ENCODE measurements at regions not wholly inside any gene's neighbourhood (a gene's known extent, or its start where the extent isn't known, plus 50 kb on each side); places are given as distances from the start of the nearest gene placed in this dataset.

- H3K4me3 Mint-ChIP-seq, result no peak overlapping the region
- H3K36me3 Mint-ChIP-seq (ENCODE audit: low read depth), result no peaks in the 10 kb centered on the region
- H3K9me3 ChIP-seq (ENCODE audit: control insufficient read depth, low read length, poor library complexity, severe bottlenecking), result no peaks in the 10 kb centered on the region
- ATAC-seq, result no peak
- no peaks in the 10 kb centered on the region for H3K4me1 Mint-ChIP-seq
- no peaks in the 10 kb centered on the region for H3K27me3 Mint-ChIP-seq
- H3K27ac Mint-ChIP-seq, result no peak overlapping the region
- no peak for DNase-seq
Observed at GRCh38 chr3:117539729-117540128, 830.1 kb downstream of the TUSC7 start.

DNA sequence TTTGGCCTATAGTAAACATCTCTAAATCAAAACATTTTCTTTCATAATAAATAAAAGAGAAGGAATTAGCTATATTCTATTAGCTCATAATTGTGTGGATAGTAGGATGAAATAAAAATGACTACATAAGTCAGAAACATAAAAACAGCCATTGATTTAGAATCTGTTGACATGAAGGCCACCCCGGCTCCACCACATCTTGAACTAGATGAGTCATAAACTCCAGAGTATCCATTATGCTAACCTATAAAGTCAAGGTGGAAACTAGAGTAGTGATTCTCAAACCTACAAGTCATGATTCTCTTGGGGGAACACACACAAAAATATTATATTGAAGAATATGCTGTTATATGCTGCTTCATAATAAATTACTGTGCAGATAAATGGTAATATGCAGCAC is 831.0 kb downstream of the TUSC7 start:
- Mint-ChIP-seq H3K4me1 (no peaks in the 10 kb centered on the region), H3K36me3 (ENCODE audit: low read depth) (no peaks in the 10 kb centered on the region), H3K4me3 (no peak overlapping the region), H3K27me3 (no peaks in the 10 kb centered on the region), H3K27ac (no peak overlapping the region)
- H3K9me3 ChIP-seq (ENCODE audit: control insufficient read depth, low read length, poor library complexity, severe bottlenecking), result no peaks in the 10 kb centered on the region
- no peak for ATAC-seq
- DNase-seq, result no peak

GRCh38 chr3:117541721-117542120 is 832.1 kb downstream of the TUSC7 start:
- Mint-ChIP-seq H3K27me3 (no peaks in the 10 kb centered on the region), H3K4me3 (no peak overlapping the region), H3K36me3 (ENCODE audit: low read depth) (no peaks in the 10 kb centered on the region)

GRCh38 chr3:117543521-117543920 is 833.9 kb downstream of the TUSC7 start:
- no peak for DNase-seq
- no peak for ATAC-seq
- H3K27ac Mint-ChIP-seq, result no peak overlapping the region

More at GRCh38 chr3:117541721-117542120, 832.1 kb downstream of the TUSC7 start:
- DNase-seq (no peak), ATAC-seq (no peak)
- no peaks in the 10 kb centered on the region for H3K9me3 ChIP-seq (ENCODE audit: control insufficient read depth, low read length, poor library complexity, severe bottlenecking)
- Mint-ChIP-seq H3K4me1 (no peaks in the 10 kb centered on the region), H3K27ac (no peak overlapping the region)

GRCh38 chr3:117545484-117545883 is 835.9 kb downstream of the TUSC7 start:
- no peak overlapping the region for H3K27ac Mint-ChIP-seq
- ATAC-seq (no peak), DNase-seq (no peak)
- no peaks in the 10 kb centered on the region for H3K4me1 Mint-ChIP-seq
- H3K9me3 ChIP-seq (ENCODE audit: control insufficient read depth, low read length, poor library complexity, severe bottlenecking), result no peaks in the 10 kb centered on the region
- H3K27me3 Mint-ChIP-seq, result no peaks in the 10 kb centered on the region
- no peaks in the 10 kb centered on the region for H3K36me3 Mint-ChIP-seq (ENCODE audit: low read depth)
- H3K4me3 Mint-ChIP-seq, result no peak overlapping the region

More at GRCh38 chr3:117543521-117543920, 833.9 kb downstream of the TUSC7 start:
- Mint-ChIP-seq H3K4me3 (no peak overlapping the region), H3K27me3 (no peaks in the 10 kb centered on the region), H3K4me1 (no peaks in the 10 kb centered on the region), H3K36me3 (ENCODE audit: low read depth) (no peaks in the 10 kb centered on the region)
- H3K9me3 ChIP-seq (ENCODE audit: control insufficient read depth, low read length, poor library complexity, severe bottlenecking), result no peaks in the 10 kb centered on the region

DNA sequence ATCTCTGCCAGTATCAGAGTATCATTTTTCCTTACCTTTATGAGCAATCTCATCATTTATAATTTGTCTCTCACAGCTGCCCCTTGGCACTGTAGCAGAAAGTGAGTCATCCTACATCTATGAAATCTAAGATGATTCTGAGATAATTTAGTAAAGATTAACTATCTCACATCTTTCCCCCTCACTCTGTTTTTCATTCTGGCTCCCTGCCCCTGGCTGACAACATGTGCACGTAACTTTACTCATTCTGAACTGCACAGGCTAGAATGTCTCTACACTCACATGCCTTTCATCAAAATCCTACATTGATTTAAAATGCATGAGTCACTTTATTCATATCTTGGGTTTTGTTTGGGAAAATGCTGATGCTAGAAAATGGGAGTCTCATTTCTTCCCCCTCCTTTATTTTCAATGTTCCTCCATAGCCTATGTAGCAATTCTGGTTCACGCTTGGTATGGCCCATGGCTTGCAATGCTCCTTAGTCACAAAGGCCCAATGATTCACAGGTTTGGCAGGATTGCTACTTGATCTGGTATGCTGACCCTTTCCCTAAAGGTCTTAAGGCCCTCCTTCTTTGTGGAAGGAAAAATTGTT is 838.5 kb downstream of the TUSC7 start:
- peaks cover 2% of the 10 kb centered on the region for H3K9me3 ChIP-seq (ENCODE audit: control insufficient read depth, low read length, poor library complexity, severe bottlenecking)
- DNase-seq (no peak), ATAC-seq (no peak)
- Mint-ChIP-seq H3K4me3 (no peak overlapping the region), H3K4me1 (no peaks in the 10 kb centered on the region), H3K27ac (no peak overlapping the region), H3K27me3 (no peaks in the 10 kb centered on the region), H3K36me3 (ENCODE audit: low read depth) (no peaks in the 10 kb centered on the region)

GRCh38 chr3:117548600-117548999 is 839.0 kb downstream of the TUSC7 start:
- ATAC-seq (no peak), DNase-seq (no peak)
- Mint-ChIP-seq H3K27me3 (no peaks in the 10 kb centered on the region), H3K36me3 (ENCODE audit: low read depth) (no peaks in the 10 kb centered on the region), H3K27ac (no peak overlapping the region), H3K4me1 (no peaks in the 10 kb centered on the region), H3K4me3 (no peak overlapping the region)
- peaks cover 2% of the 10 kb centered on the region for H3K9me3 ChIP-seq (ENCODE audit: control insufficient read depth, low read length, poor library complexity, severe bottlenecking)

- H3K27ac Mint-ChIP-seq, result no peak overlapping the region
Observed at GRCh38 chr3:117549716-117550115, 840.1 kb downstream of the TUSC7 start.

GRCh38 chr3:117550766-117551165 is 841.2 kb downstream of the TUSC7 start:
- Mint-ChIP-seq H3K4me3 (no peak overlapping the region), H3K27ac (no peak overlapping the region), H3K36me3 (ENCODE audit: low read depth) (no peaks in the 10 kb centered on the region), H3K27me3 (no peaks in the 10 kb centered on the region), H3K4me1 (no peaks in the 10 kb centered on the region)
- peaks cover 2% of the 10 kb centered on the region for H3K9me3 ChIP-seq (ENCODE audit: control insufficient read depth, low read length, poor library complexity, severe bottlenecking)
- no peak for ATAC-seq
- DNase-seq, result no peak

More at GRCh38 chr3:117549716-117550115, 840.1 kb downstream of the TUSC7 start:
- DNase-seq, result no peak
- H3K9me3 ChIP-seq (ENCODE audit: control insufficient read depth, low read length, poor library complexity, severe bottlenecking), result peaks cover 2% of the 10 kb centered on the region
- ATAC-seq, result no peak
- Mint-ChIP-seq H3K4me1 (no peaks in the 10 kb centered on the region), H3K27me3 (no peaks in the 10 kb centered on the region), H3K36me3 (ENCODE audit: low read depth) (no peaks in the 10 kb centered on the region), H3K4me3 (no peak overlapping the region)

GRCh38 chr3:117553461-117553860 is 843.9 kb downstream of the TUSC7 start:
- DNase-seq, result no peak
- Mint-ChIP-seq H3K4me1 (no peaks in the 10 kb centered on the region), H3K27me3 (no peaks in the 10 kb centered on the region), H3K4me3 (no peak overlapping the region), H3K27ac (no peak overlapping the region), H3K36me3 (ENCODE audit: low read depth) (no peaks in the 10 kb centered on the region)
- H3K9me3 ChIP-seq (ENCODE audit: control insufficient read depth, low read length, poor library complexity, severe bottlenecking), result peaks cover 2% of the 10 kb centered on the region
- ATAC-seq, result no peak

GRCh38 chr3:117556646-117557407 is 847.2 kb downstream of the TUSC7 start:
- no peak overlapping the region for H3K4me3 Mint-ChIP-seq
- H3K4me1 Mint-ChIP-seq, result no peaks in the 10 kb centered on the region
- no peaks in the 10 kb centered on the region for H3K36me3 Mint-ChIP-seq (ENCODE audit: low read depth)
- ATAC-seq, result no peak
- H3K27me3 Mint-ChIP-seq, result no peaks in the 10 kb centered on the region
- no peak for DNase-seq
- H3K27ac Mint-ChIP-seq, result no peak overlapping the region
- peaks cover 2% of the 10 kb centered on the region for H3K9me3 ChIP-seq (ENCODE audit: control insufficient read depth, low read length, poor library complexity, severe bottlenecking)

DNA sequence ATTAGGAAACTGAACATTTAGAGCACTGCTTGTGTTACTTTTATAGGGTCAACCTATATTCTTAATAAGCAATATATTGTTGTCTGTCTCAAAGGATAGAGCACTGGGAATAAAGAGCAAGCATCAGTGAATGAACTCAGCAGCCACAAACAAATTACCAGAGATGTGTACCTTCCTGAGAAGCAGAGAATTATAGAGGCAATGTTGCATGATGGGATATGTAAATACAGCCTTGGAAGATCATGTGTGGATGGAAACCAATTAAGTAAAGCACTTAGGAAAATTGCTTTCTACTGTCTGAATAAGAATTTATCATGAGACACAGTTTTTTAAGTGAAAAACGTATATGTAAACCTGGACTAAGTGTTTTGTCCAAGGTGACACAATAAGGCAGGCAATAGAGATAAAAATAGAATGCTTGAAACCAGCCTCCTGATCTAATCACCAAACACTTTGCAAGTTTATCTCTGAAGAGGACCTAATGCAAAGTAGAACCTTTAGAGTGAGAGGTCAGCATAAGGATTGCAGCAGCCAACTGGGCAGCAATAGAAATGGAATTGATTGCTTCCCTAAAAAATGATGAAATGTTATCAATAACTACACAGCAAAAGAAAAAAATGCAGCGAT is 848.0 kb downstream of the TUSC7 start:
- H3K9me3 ChIP-seq (ENCODE audit: control insufficient read depth, low read length, poor library complexity, severe bottlenecking), result no peaks in the 10 kb centered on the region
- DNase-seq (no peak), ATAC-seq (no peak)
- Mint-ChIP-seq H3K27ac (no peak overlapping the region), H3K27me3 (no peaks in the 10 kb centered on the region), H3K36me3 (ENCODE audit: low read depth) (no peaks in the 10 kb centered on the region), H3K4me1 (no peaks in the 10 kb centered on the region), H3K4me3 (no peak overlapping the region)

DNA sequence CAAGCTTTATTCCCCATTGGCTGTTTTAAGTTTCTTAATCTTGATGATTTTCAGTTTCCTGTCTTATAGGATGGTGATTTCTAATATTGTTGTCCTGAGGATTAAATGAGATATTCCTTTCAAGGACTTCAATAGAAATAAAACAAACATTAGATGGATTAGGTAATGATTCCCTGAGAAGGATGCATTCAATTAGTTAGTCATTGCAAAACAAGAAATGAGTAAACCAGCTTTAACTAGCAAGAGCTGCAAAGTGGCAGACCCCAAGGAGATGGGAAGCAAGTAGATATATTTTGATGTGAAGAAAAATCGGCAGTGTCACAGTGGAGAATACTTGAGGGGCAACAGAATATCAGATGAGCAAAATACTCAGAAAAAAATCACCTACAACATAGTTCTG is 849.1 kb downstream of the TUSC7 start:
- no peak for DNase-seq
- no peak overlapping the region for H3K27ac Mint-ChIP-seq
- H3K36me3 Mint-ChIP-seq (ENCODE audit: low read depth), result no peaks in the 10 kb centered on the region
- H3K4me1 Mint-ChIP-seq, result no peaks in the 10 kb centered on the region
- no peaks in the 10 kb centered on the region for H3K9me3 ChIP-seq (ENCODE audit: control insufficient read depth, low read length, poor library complexity, severe bottlenecking)
- no peak for ATAC-seq
- no peaks in the 10 kb centered on the region for H3K27me3 Mint-ChIP-seq
- H3K4me3 Mint-ChIP-seq, result no peak overlapping the region
